Muscle layer of colon (tissue), 2 donors: ENCODE measurements at regions not wholly inside any gene's neighbourhood (a gene's known extent, or its start where the extent isn't known, plus 50 kb on each side); places are given as distances from the start of the nearest gene placed in this dataset.

Experiments used
- H3K27ac ChIP-seq: one replicate; pipeline ENCODE4 v1.7.0; 2013; ENCODE audit warnings: low read depth, mild to moderate bottlenecking, low read length, moderate library complexity
- H3K27me3 ChIP-seq, 2 donors: one replicate each; pipeline ENCODE4 v1.7.0; 2013; ENCODE audit warnings: low read length in 2 of 2, mild to moderate bottlenecking in 2 of 2; ENCODE audit not compliant: insufficient read depth in 2 of 2, control insufficient read depth in 1 of 2
- H3K36me3 ChIP-seq: one replicate; pipeline ENCODE4 v1.7.0; 2013; ENCODE audit warnings: mild to moderate bottlenecking, low read length; ENCODE audit not compliant: insufficient read depth
- H3K4me1 ChIP-seq: one replicate; pipeline ENCODE4 v1.7.0; 2013; ENCODE audit warnings: mild to moderate bottlenecking, low read length; ENCODE audit not compliant: insufficient read depth
- H3K4me3 ChIP-seq, 2 donors: one replicate each; pipeline ENCODE4 v1.7.0; 2013; ENCODE audit warnings: low read length in 2 of 2, low read depth in 1 of 2, mild to moderate bottlenecking in 1 of 2, moderate library complexity in 1 of 2
- H3K9ac ChIP-seq: one replicate; pipeline ENCODE4 v1.7.0; 2013; ENCODE audit warnings: low read length
- H3K9me3 ChIP-seq: one replicate; pipeline ENCODE4 v1.7.0; 2013; ENCODE audit warnings: mild to moderate bottlenecking, low read length
- donor health status: abdominal sarcoma.
- donor health status: Adenocarcinoma of cecum.

DNA sequence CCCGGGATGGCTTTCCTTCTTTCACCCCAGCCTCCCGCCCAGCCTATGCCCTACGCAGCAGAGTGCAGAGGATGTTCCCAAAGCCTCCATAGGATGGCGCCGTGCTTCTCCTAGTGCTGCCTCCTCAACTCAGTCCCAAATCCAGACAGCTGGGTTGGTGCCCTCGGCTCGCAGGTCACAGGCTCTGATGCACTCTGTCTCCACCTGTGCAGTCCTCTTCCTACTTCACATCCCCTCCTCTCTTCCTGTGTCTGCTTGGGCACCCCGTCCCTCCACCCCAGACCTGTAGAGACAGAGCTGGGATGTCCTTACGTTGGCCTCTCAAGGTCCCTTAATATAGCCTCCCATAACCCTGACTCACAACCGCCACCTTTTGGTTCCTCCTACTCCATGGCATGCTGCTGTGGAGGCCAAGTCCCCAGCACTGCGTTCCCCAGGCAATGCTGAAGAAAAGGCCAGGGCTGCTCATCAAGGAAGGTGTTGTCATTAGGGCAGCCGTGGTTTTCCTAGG, 314.4 kb downstream of the GADD45G start:
- no peaks in the 10 kb centered on the region for H3K9me3 ChIP-seq
- no peak overlapping the region for H3K27ac ChIP-seq
- no peak overlapping the region for H3K4me3 ChIP-seq
- no peaks in the 10 kb centered on the region for H3K27me3 ChIP-seq
- H3K36me3 ChIP-seq: no peaks in the 10 kb centered on the region
- H3K9ac ChIP-seq: no peak overlapping the region
- no peaks in the 10 kb centered on the region for H3K4me1 ChIP-seq

DNA sequence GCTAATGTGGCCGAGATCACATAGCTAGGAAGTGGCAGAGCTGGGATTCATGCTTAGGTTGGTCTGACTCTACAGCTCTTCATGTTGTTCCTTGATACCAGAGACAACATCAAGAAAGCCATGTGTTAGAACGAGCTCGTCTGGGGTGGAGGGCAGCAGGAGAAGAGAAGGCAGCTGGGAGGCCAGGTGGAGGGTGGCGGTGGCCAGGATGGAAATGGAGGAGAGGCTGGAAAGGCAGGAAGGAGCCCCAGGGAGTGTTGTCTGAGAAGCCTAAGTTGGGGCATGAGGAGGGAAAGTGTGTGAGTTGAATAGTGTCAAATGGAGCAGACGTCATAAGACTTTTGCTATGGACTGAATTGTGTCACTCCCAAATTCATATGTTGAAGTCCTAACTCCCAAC, 315.3 kb downstream of the GADD45G start:
- Histone ChIP-seq H3K27me3 (no peaks in the 10 kb centered on the region), H3K36me3 (no peaks in the 10 kb centered on the region), H3K4me1 (no peaks in the 10 kb centered on the region), H3K4me3 (no peak overlapping the region), H3K27ac (no peak overlapping the region), H3K9ac (no peak overlapping the region), H3K9me3 (no peaks in the 10 kb centered on the region)

DNA sequence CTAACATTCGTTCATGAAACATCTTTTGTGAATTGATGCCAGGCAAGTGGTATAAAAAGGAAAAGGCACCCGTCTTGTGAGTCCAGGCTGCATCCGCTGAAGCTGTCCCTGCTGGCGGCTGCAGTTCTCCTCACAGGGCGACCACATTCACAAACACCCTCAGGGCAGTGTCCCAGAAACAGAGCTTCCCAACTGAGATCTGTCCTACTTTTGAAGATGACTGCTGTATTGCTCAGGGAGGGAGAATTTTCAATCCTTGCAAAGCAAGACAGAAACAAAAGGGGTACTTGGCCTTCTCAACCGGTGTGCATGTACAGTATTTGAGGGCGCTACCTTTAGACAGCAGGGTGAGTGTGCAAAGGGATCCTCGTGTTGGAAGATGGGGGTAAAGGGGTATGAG, 316.1 kb downstream of the GADD45G start:
- H3K9me3 ChIP-seq: no peaks in the 10 kb centered on the region
- no peak overlapping the region for H3K27ac ChIP-seq

DNA sequence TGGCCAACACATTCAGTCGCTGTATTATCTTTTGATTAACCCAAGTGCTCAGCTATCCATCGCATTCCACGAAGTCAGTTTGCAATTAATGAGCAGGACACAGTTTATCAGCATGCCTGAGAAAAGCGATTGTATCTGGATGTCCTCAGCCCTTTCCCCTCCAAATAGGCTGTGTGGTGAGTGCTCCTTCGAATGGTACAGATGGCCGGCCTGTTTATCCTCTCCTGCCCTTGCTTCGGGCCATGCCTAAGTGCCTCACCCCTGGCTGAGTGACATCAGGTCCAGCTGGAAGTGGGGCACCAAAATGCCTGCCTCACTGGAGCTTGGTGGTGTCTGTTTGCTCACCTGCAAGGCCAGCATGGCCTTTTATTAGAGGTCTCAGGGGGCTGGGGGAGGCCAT, 317.3 kb downstream of the GADD45G start:
- Histone ChIP-seq H3K4me3 (no peak overlapping the region), H3K9me3 (no peaks in the 10 kb centered on the region), H3K9ac (no peak overlapping the region), H3K36me3 (no peaks in the 10 kb centered on the region), H3K27ac (no peak overlapping the region), H3K4me1 (peaks cover 10% of the 10 kb centered on the region), H3K27me3 (no peaks in the 10 kb centered on the region)

More for the DNA sequence above, 316.1 kb downstream of the GADD45G start:
- H3K27me3 ChIP-seq: no peaks in the 10 kb centered on the region
- H3K9ac ChIP-seq: no peak overlapping the region
- H3K4me3 ChIP-seq: no peak overlapping the region
- no peaks in the 10 kb centered on the region for H3K36me3 ChIP-seq
- no peaks in the 10 kb centered on the region for H3K4me1 ChIP-seq

DNA sequence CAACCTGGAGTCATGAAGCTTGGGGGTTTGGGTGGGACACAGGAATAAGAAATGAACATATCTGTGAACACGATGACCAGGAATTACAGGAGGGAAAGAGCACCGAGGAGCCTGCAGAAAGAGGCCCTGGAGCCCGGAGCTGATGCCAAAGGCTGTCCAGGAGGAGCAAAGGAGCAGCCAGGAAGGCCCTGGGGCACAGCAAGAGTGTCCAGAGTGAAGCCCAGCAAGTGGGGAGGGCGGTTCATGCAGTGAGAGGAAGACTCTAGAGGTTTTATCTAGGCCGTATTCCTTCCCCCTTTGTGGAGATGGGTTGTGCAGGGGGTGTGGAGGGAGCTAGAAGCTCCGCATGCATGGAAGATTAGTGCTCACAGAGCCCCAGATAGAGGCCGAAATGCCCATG, 318.4 kb downstream of the GADD45G start:
- Histone ChIP-seq H3K27ac (no peak overlapping the region), H3K9me3 (no peaks in the 10 kb centered on the region)

DNA sequence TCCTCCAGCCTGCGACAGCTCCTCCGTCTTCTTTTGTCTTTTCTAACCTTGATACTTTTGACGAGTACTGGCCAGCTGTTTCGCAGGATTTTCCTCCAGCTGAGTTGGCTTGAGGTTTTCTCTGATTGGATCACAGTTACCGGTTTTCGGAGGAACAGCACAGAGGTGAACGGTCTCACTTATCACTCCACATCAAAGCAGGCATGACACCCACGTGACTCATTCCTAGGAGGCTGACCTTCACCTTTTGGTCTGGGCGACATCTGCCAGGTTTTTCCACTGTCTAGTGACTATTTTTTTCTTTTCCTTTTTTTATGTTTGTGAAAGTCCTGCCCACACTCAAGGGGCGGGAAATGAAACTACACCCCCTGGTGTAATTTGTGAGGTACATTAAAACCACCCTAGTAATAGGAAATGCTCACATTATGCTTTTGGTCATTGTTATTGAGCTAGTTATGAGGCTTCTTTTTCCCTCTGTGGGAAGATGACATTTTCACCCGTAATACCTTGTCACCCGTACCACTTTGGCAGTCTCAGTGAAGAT, 319.2 kb downstream of the GADD45G start:
- Histone ChIP-seq H3K4me3 (no peak overlapping the region), H3K9me3 (no peaks in the 10 kb centered on the region), H3K9ac (no peak overlapping the region), H3K27ac (no peak overlapping the region), H3K36me3 (no peaks in the 10 kb centered on the region), H3K4me1 (peaks cover 18% of the 10 kb centered on the region), H3K27me3 (no peaks in the 10 kb centered on the region)

More for the DNA sequence above, 318.4 kb downstream of the GADD45G start:
- Histone ChIP-seq H3K36me3 (no peaks in the 10 kb centered on the region), H3K4me3 (no peak overlapping the region), H3K4me1 (peaks cover 16% of the 10 kb centered on the region), H3K27me3 (no peaks in the 10 kb centered on the region), H3K9ac (no peak overlapping the region)

DNA sequence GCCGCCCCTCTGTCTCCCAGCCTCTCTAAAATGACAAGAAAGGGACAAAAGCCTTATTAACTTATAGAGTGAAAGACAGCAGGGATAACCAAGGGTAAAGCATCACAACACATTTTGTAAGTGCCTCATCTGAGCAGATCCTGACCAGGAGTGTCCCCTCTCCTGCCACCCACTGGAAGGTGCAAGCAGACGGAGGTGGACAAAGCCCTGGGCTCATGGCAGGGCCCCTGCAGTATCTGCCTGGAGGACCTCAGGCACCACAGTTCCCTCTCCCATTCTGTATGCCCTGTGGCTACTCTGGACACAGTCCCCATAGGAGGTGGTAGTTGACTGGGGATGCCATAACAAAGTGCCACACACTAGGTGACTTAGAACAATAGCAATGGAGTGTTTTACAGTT, 319.8 kb downstream of the GADD45G start:
- H3K27ac ChIP-seq: no peak overlapping the region
- no peaks in the 10 kb centered on the region for H3K36me3 ChIP-seq
- peaks cover 22% of the 10 kb centered on the region for H3K4me1 ChIP-seq
- no peaks in the 10 kb centered on the region for H3K9me3 ChIP-seq
- H3K4me3 ChIP-seq: no peak overlapping the region
- no peaks in the 10 kb centered on the region for H3K27me3 ChIP-seq
- no peak overlapping the region for H3K9ac ChIP-seq

DNA sequence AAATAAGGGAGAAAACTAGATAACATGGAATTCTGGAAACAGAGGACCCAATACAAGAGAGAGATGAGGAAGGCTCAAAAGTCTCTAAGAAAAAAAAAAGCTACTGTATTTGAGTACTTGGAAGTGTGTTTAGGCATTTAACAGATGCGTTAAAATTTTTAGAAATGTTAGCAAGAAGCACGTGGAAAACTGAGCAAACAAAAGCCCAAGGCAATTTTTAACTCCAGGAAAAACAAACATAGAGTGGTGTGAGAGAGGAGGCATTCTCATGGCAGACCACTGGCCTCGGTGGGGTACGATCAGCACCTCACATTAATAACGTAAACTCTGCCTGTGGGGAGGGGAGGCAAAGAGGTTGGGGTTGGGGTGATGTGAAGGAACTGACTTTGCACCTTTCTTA, 321.4 kb downstream of the GADD45G start:
- Histone ChIP-seq H3K9ac (no peak overlapping the region), H3K27me3 (no peaks in the 10 kb centered on the region), H3K4me3 (no peak overlapping the region), H3K27ac (no peak overlapping the region), H3K4me1 (peaks cover 22% of the 10 kb centered on the region), H3K9me3 (no peaks in the 10 kb centered on the region), H3K36me3 (no peaks in the 10 kb centered on the region)

DNA sequence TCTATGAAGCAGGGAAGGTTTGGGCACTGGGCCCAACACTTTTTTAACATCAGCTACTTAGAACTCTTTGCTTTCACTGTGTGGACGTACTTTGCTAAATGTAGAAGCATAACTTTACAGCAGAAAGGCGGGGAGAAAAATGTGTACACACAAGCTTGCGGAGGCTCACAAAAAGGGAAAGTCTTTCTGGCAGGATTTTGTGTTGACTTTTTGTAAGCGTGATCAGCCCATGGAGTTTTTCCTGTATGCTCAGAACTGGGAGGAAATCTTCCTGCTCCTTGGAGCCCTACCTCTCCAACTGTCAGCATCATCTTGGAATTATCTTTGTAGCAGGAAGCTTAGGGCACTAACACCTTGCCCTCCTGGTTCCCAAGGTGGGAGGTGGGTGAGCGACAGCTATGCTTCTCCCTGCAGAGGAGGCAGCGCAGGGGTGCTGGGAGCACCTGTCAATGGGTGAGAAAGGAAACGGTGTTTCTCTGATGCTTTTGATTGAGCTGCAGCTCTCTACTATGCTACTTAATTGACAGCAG, 321.9 kb downstream of the GADD45G start:
- Histone ChIP-seq H3K4me3 (no peak overlapping the region), H3K4me1 (peaks cover 22% of the 10 kb centered on the region), H3K36me3 (no peaks in the 10 kb centered on the region), H3K9ac (no peak overlapping the region), H3K27me3 (no peaks in the 10 kb centered on the region), H3K27ac (no peak overlapping the region), H3K9me3 (no peaks in the 10 kb centered on the region)

DNA sequence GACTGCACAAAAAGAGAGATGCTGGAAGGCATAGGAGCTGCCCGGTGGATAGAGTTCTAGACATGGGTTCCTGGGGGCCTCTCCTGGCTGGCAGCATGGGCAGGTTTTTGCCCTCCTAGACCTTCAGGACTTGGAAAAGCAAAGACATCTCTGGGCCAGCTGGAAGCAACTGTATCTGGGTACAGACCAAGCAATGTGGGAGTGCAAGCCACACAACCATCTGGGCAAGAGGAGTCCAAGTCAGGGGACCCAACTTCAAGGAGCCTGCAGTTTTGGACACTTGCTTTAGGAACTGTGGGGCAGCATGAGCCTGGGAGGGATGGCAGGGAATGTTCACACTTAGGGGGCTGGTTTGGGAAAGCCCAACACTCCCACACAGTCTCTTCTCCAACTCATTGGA, 323.3 kb downstream of the GADD45G start:
- no peaks in the 10 kb centered on the region for H3K9me3 ChIP-seq
- peaks cover 22% of the 10 kb centered on the region for H3K4me1 ChIP-seq
- H3K27me3 ChIP-seq: no peaks in the 10 kb centered on the region
- no peak overlapping the region for H3K27ac ChIP-seq
- no peaks in the 10 kb centered on the region for H3K36me3 ChIP-seq
- no peak overlapping the region for H3K9ac ChIP-seq
- no peak overlapping the region for H3K4me3 ChIP-seq

DNA sequence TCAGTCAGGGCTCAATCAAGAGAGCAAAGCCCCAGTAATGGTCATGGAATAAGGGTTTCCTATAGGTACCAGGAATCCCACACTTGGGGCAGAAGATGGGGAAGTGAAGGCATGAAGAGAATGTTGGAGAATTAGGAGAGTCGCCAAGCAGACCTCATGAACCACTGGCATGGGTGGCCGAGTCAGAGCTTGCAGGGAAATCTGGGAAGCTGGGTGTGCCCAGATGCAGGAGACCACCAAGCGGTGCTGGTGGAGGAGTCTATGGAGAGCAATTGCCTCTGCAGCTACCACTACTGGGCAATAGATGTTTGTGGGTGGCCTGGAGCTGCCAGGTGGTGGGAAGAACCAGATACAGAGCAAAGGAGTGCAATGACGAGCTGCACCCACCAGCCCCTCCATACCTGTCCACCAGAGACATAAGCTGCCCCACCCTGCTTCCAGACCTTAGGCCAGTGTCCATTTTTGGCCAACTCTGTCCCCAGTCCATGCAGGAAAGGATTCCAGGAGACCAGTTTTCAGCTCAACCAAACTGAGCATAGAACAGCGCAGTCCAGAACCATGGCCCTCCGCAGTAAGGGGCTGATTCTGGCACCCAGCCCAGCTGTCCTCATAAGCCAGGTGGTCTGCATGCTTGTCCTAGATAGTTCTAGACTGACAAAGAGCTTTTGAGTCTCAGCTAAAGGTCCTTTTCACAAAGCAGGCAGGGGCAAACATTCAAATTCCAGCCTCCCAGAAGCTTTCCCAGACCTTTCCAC, 323.9 kb downstream of the GADD45G start:
- H3K27ac ChIP-seq: no peak overlapping the region
- peaks cover 22% of the 10 kb centered on the region for H3K4me1 ChIP-seq
- H3K9ac ChIP-seq: no peak overlapping the region
- H3K27me3 ChIP-seq: no peaks in the 10 kb centered on the region
- H3K9me3 ChIP-seq: no peaks in the 10 kb centered on the region
- H3K4me3 ChIP-seq: no peak overlapping the region
- H3K36me3 ChIP-seq: no peaks in the 10 kb centered on the region

DNA sequence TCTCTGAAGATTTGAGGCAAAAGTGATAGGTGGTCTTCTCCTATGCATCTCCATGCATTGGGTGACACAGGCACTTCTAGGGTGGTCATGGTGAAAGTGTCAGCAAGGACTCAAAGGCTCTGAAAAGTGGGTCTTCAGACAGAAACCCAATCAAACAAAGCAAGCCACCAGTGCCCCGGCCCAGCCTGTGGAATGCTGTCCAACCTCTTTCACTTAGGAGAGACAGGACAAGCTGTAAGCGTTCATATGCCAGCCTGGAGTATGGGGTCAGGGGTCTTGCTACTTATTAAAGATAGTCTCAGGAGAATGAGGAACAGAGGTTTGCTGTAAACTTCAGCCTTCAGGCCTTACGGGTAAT, 324.5 kb downstream of the GADD45G start:
- H3K27ac ChIP-seq: no peak overlapping the region
- H3K9ac ChIP-seq: no peak overlapping the region

More for the DNA sequence above, 324.5 kb downstream of the GADD45G start:
- Histone ChIP-seq H3K36me3 (no peaks in the 10 kb centered on the region), H3K4me1 (peaks cover 22% of the 10 kb centered on the region), H3K4me3 (no peak overlapping the region), H3K9me3 (no peaks in the 10 kb centered on the region), H3K27me3 (no peaks in the 10 kb centered on the region)
